ENCODE measurements at regions not wholly inside any gene's neighbourhood (a gene's known extent, or its start where the extent isn't known, plus 50 kb on each side); places are given as distances from the start of the nearest gene placed in this dataset.

DNA sequence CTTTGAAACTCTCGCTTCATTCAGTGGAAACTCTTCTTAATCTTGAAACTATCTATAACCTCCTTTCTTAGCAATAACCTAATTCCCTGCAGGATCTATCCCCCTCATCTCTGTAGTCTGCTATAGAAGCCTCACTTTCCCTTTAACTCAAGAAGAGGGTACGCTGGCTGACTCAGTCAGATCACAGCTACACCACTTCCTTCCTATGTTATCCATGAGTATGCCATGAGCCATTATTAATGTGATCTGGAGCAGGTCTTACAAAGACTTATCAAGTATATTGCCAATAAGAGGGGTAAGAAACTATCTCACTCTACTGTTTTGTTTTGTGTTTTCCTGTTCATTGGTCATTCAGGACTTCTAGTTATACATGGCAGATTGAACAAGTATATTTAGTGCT is 165.3 kb downstream of the PJA1 start:
- no peak overlapping the region for H3K4me3 Mint-ChIP-seq
- peaks cover 7% of the 10 kb centered on the region for H3K27me3 Mint-ChIP-seq
- DNase-seq = no peak
- H3K9me3 ChIP-seq (ENCODE audit: control insufficient read depth, low read length, poor library complexity, severe bottlenecking) = no peaks in the 10 kb centered on the region
- no peak for ATAC-seq
- H3K36me3 Mint-ChIP-seq (ENCODE audit: low read depth) = no peaks in the 10 kb centered on the region
- peaks cover 2% of the 10 kb centered on the region for H3K4me1 Mint-ChIP-seq
- no peak overlapping the region for H3K27ac Mint-ChIP-seq

- H3K9me3 ChIP-seq (ENCODE audit: control insufficient read depth, low read length, poor library complexity, severe bottlenecking) = no peaks in the 10 kb centered on the region
- Mint-ChIP-seq H3K27me3 (peaks cover 7% of the 10 kb centered on the region), H3K4me1 (peaks cover 2% of the 10 kb centered on the region), H3K27ac (no peak overlapping the region), H3K4me3 (no peak overlapping the region), H3K36me3 (ENCODE audit: low read depth) (no peaks in the 10 kb centered on the region)
- ATAC-seq (no peak), DNase-seq (no peak)
These were observed 165.9 kb downstream of the PJA1 start for GRCh38 chrX:68999356-68999755.

GRCh38 chrX:68998716-68999115 is 166.5 kb downstream of the PJA1 start:
- DNase-seq (no peak), ATAC-seq (no peak)
- no peak overlapping the region for H3K4me3 Mint-ChIP-seq
- peaks cover 2% of the 10 kb centered on the region for H3K4me1 Mint-ChIP-seq
- H3K9me3 ChIP-seq (ENCODE audit: control insufficient read depth, low read length, poor library complexity, severe bottlenecking) = no peaks in the 10 kb centered on the region
- H3K36me3 Mint-ChIP-seq (ENCODE audit: low read depth) = no peaks in the 10 kb centered on the region
- no peak overlapping the region for H3K27ac Mint-ChIP-seq
- peaks cover 7% of the 10 kb centered on the region for H3K27me3 Mint-ChIP-seq

DNA sequence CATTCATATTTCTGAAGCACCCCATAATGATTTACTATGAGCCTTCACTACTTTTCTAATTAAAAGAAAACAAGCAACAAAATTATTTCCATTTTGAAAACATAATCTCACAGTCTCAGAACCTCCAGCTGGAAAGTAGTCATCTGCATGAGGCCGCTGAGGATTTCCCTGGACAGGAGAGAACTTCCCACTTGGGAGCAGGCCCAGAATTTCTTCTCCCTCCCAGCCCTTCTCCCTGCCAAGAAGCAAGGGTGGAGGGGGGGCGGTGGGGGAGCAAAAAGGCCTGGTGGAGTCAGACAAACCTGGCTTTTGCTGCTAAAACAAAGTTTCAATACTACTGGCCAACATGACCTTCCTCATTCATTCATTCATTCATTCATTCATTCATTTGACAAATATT is 167.3 kb downstream of the PJA1 start:
- no peaks in the 10 kb centered on the region for H3K9me3 ChIP-seq (ENCODE audit: control insufficient read depth, low read length, poor library complexity, severe bottlenecking)
- Mint-ChIP-seq H3K27me3 (peaks cover 7% of the 10 kb centered on the region), H3K4me3 (no peak overlapping the region), H3K4me1 (peaks cover 2% of the 10 kb centered on the region), H3K36me3 (ENCODE audit: low read depth) (no peaks in the 10 kb centered on the region), H3K27ac (no peak overlapping the region)
- no peak for ATAC-seq
- no peak for DNase-seq

DNA sequence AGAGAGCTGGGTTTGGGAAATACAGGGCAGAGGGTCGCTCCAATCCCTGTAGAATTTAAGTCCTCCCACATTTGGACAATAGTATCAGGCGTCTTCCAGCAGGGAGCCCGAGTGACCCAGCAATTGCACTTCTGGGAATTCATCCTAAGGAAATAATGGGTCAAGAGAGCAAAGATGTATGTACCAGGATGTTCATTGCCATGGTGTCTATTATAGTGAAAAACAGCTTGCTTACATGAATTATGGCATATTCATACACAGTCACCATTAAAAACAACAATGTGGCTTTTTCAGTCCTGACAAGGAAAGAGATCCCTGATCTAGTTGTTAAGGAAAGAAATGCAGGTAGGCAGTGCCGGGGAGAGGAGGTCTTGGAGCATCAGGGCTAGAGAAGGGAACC is 167.7 kb downstream of the PJA1 start:
- H3K4me3 Mint-ChIP-seq = no peak overlapping the region
- ATAC-seq = no peak
- H3K4me1 Mint-ChIP-seq = peaks cover 2% of the 10 kb centered on the region
- H3K9me3 ChIP-seq (ENCODE audit: control insufficient read depth, low read length, poor library complexity, severe bottlenecking) = no peaks in the 10 kb centered on the region
- DNase-seq = no peak
- H3K36me3 Mint-ChIP-seq (ENCODE audit: low read depth) = no peaks in the 10 kb centered on the region
- peaks cover 7% of the 10 kb centered on the region for H3K27me3 Mint-ChIP-seq
- no peak overlapping the region for H3K27ac Mint-ChIP-seq

- no peaks in the 10 kb centered on the region for H3K9me3 ChIP-seq (ENCODE audit: control insufficient read depth, low read length, poor library complexity, severe bottlenecking)
- Mint-ChIP-seq H3K27ac (no peak overlapping the region), H3K4me1 (peaks cover 5% of the 10 kb centered on the region), H3K4me3 (no peak overlapping the region), H3K36me3 (ENCODE audit: low read depth) (no peaks in the 10 kb centered on the region), H3K27me3 (peaks cover 13% of the 10 kb centered on the region)
- no peak for ATAC-seq
- no peak for DNase-seq
These were observed 167.1 kb downstream of the EFNB1 start for GRCh38 chrX:68995780-68996551.

DNA sequence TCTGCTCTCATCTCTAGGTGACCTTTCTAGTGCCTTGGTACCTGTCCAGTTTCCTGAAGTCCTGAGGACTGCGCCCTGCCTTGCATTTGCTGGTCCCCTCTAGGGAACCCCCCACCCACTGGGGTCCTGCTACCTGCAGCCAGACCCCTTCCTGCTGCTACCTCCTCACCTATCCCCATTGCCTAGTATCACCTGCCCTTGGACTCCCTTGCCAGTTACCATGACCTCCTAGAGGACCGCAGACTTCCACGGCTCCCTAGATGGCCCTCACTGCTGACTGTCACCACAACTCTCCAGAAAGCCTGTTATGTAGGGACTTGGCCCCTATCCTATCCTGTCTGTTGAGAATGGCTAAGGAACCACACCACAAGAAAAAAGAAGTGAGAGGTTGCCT is 166.6 kb downstream of the EFNB1 start:
- no peak for ATAC-seq

DNA sequence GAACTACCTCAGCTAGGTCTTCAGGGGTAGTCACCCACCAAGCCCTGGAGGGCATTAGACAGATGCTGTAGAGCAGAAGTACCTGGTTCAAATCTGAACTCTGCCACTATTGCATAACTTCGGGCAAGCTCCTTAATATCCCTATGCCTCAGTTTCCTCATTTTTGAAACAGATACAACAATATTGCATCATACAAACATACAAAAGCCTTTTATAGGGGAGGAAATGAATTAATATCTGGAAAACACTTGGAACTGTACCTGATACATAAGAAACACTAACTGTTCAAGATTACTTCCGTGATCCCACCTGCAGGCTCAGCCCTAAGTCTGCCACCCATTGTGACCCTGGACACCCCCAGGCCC is 166.1 kb downstream of the EFNB1 start:
- peaks cover 13% of the 10 kb centered on the region for H3K27me3 Mint-ChIP-seq
- no peaks in the 10 kb centered on the region for H3K36me3 Mint-ChIP-seq (ENCODE audit: low read depth)
- ATAC-seq (no peak), DNase-seq (no peak)
- peaks cover 2% of the 10 kb centered on the region for H3K4me1 Mint-ChIP-seq
- no peak overlapping the region for H3K4me3 Mint-ChIP-seq
- H3K9me3 ChIP-seq (ENCODE audit: control insufficient read depth, low read length, poor library complexity, severe bottlenecking) = no peaks in the 10 kb centered on the region
- no peak overlapping the region for H3K27ac Mint-ChIP-seq

More for the DNA sequence above, 166.6 kb downstream of the EFNB1 start:
- H3K36me3 Mint-ChIP-seq (ENCODE audit: low read depth) = no peaks in the 10 kb centered on the region
- H3K4me1 Mint-ChIP-seq = peaks cover 2% of the 10 kb centered on the region
- H3K4me3 Mint-ChIP-seq = no peak overlapping the region
- DNase-seq = no peak
- H3K9me3 ChIP-seq (ENCODE audit: control insufficient read depth, low read length, poor library complexity, severe bottlenecking) = no peaks in the 10 kb centered on the region
- H3K27ac Mint-ChIP-seq = no peak overlapping the region
- H3K27me3 Mint-ChIP-seq = peaks cover 13% of the 10 kb centered on the region

DNA sequence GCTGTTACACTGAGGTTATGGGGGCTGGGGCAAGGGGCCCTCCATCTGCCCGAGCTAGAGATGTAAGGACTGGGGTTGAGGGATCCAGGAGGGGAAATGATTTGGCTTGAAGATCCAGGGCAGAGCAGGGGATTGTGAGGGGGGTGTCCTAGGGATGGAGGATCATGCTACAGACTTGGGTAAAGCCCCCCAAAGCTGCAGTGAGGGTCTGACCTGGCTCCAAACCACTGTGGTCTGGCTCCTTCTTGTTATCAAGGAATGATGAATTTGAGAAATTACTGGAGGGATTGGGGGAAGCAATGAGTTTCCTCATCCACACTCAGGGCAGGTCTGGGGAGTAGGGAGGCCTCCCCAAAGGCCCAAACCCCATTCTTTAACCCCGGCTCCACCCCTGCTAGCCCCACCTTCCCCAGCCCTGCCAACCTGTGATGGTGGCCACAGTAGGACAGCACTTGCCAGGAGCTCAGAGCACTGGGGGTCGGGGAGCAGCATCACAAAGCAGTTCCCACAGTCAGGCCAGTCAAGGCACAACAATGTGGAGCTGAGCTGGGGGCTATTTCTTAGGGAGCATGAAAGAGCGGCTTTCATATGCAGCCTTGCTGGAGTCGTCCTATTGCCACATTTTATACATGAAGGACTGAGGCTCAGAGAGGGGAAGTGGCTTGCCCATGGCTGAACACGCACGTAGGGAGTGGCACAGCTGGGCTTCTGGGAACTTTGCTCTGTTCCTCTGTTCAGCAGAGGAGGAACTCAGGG is 165.5 kb downstream of the EFNB1 start:
- no peak overlapping the region for H3K27ac Mint-ChIP-seq
- peaks cover 13% of the 10 kb centered on the region for H3K27me3 Mint-ChIP-seq
- DNase-seq (no peak), ATAC-seq (no peak)
- H3K4me3 Mint-ChIP-seq = no peak overlapping the region
- H3K36me3 Mint-ChIP-seq (ENCODE audit: low read depth) = no peaks in the 10 kb centered on the region
- no peaks in the 10 kb centered on the region for H3K9me3 ChIP-seq (ENCODE audit: control insufficient read depth, low read length, poor library complexity, severe bottlenecking)
- peaks cover 2% of the 10 kb centered on the region for H3K4me1 Mint-ChIP-seq

- Mint-ChIP-seq H3K27ac (no peak overlapping the region), H3K27me3 (peaks cover 13% of the 10 kb centered on the region), H3K4me1 (peaks cover 2% of the 10 kb centered on the region), H3K4me3 (no peak overlapping the region), H3K36me3 (ENCODE audit: low read depth) (no peaks in the 10 kb centered on the region)
- H3K9me3 ChIP-seq (ENCODE audit: control insufficient read depth, low read length, poor library complexity, severe bottlenecking) = no peaks in the 10 kb centered on the region
- no peak for DNase-seq
- ATAC-seq = no peak
These were observed 164.1 kb downstream of the EFNB1 start for GRCh38 chrX:68992821-68993397.

DNA sequence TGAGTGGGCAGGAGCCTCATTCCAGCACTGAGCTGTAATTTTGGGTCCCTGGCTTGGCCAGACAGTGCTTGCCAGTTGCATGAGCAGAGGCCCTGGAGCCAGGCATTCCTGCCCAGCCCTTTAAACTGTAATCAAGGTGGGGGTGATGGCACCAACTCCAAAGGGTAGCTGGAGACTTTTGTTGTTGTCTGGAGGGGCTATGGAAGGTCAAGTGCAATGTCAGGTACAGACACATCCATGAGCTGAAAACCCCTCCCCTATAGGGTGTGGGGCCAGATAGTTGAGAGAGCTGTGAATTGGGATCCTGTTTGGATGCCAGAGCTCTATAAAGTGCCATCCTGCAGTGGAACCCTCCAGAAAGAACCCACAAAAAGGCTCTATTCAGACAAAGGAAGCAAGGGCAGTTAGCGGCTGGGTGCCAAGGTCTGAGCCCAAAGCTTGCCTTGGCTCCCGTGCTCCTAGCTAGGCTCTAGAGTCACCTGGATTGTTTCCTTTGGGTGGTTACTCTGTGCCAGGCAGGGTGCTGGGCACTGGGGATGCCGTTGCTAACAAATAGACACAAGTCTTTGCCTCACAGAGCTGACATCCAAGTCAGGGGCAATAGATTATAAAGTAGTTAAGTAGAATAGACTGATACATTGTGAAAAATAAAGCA is 163.0 kb downstream of the EFNB1 start:
- Mint-ChIP-seq H3K27ac (no peak overlapping the region), H3K4me3 (no peak overlapping the region), H3K4me1 (peaks cover 2% of the 10 kb centered on the region), H3K27me3 (peaks cover 16% of the 10 kb centered on the region), H3K36me3 (ENCODE audit: low read depth) (no peaks in the 10 kb centered on the region)
- H3K9me3 ChIP-seq (ENCODE audit: control insufficient read depth, low read length, poor library complexity, severe bottlenecking) = no peaks in the 10 kb centered on the region
- no peak for ATAC-seq
- no peak for DNase-seq

DNA sequence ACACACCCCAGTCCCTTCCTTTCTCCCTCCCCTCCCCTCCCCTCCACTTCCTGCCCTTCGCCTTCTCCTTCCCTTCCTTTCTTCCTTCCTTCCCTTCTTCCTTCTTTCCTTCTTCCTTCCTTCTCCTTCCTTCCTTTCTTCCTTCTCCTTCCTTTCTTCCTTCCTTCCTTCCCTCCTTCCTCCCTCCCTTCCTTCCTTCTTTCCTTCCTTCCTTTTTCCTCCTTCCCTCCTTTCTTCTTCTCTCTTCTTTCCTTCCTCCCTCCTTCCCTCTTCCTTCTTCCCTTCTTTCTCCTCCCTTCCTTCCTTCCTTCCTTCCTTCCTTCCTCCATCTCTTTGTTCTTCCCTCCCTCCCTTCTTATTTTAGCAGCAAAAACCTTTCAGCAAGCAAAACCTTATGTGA is 162.1 kb downstream of the EFNB1 start:
- ATAC-seq (no peak), DNase-seq (no peak)
- peaks cover 17% of the 10 kb centered on the region for H3K27me3 Mint-ChIP-seq
- H3K9me3 ChIP-seq (ENCODE audit: control insufficient read depth, low read length, poor library complexity, severe bottlenecking) = no peaks in the 10 kb centered on the region
- H3K36me3 Mint-ChIP-seq (ENCODE audit: low read depth) = no peaks in the 10 kb centered on the region
- peaks cover 2% of the 10 kb centered on the region for H3K4me1 Mint-ChIP-seq
- no peak overlapping the region for H3K27ac Mint-ChIP-seq
- H3K4me3 Mint-ChIP-seq = no peak overlapping the region

GRCh38 chrX:68989865-68990606 is 161.2 kb downstream of the EFNB1 start:
- no peak overlapping the region for H3K4me3 Mint-ChIP-seq
- peaks cover 11% of the 10 kb centered on the region for H3K27me3 Mint-ChIP-seq
- H3K9me3 ChIP-seq (ENCODE audit: control insufficient read depth, low read length, poor library complexity, severe bottlenecking) = no peaks in the 10 kb centered on the region
- DNase-seq (no peak), ATAC-seq (no peak)
- peaks cover 2% of the 10 kb centered on the region for H3K4me1 Mint-ChIP-seq
- H3K36me3 Mint-ChIP-seq (ENCODE audit: low read depth) = no peaks in the 10 kb centered on the region
- no peak overlapping the region for H3K27ac Mint-ChIP-seq

Measured in T-helper 17 cell (primary cell).